IMR-90 (cell line): ENCODE measurements at regions not wholly inside any gene's neighbourhood (a gene's known extent, or its start where the extent isn't known, plus 50 kb on each side); places are given as distances from the start of the nearest gene placed in this dataset.

Experiments used
- ATAC-seq: fragments of 200-7000 bp; cut with Tn5 transposase; 2 replicates; pipeline ENCODE4 v1.9.1; 2020; ENCODE audit warnings: low read depth, mild to moderate bottlenecking, moderate library complexity
- BruUV-seq: library from RNA; stranded (reverse); fragments of 400-500 nt; replicated peaks from 2 replicates; lab custom pipeline; 2021; lab: Mats Ljungman, UMichigan
- CTCF ChIA-PET: fragments of 300-600 bp; formaldehyde crosslinking; extraction: SDS; loops from one replicate; lab custom pipeline; 2021; ENCODE audit warnings: antibody characterized with exemption; lab: Yijun Ruan, JAX
- POLR2A ChIA-PET: fragments of 300-600 bp; sonication (Branson Sonifier 250); formaldehyde crosslinking; loops from one replicate; lab custom pipeline; 2022; ENCODE audit warnings: antibody characterized with exemption; ENCODE audit not compliant: unreplicated experiment; lab: Charles Lee
- DNase-seq: peaks from one replicate; pipeline ENCODE4 v3.0.0; 2013
- H2AFZ ChIP-seq: replicated peaks from 2 replicates; pipeline ENCODE3; 2013; ENCODE audit warnings: low read length, mild to moderate bottlenecking; ENCODE audit not compliant: poor library complexity
- H2AK5ac ChIP-seq: 2 replicates; pipeline ENCODE4 v1.6.1; 2013; ENCODE audit warnings: low read depth, low read length, inconsistent platforms
- H2AK9ac ChIP-seq: replicated peaks from 2 replicates; pipeline ENCODE3; 2013; ENCODE audit warnings: mild to moderate bottlenecking, low read depth, low read length, moderate library complexity; ENCODE audit not compliant: poor library complexity
- H2BK120ac ChIP-seq: 2 replicates; pipeline ENCODE4 v1.6.1; 2013; ENCODE audit warnings: low read depth, low read length, inconsistent platforms
- H2BK15ac ChIP-seq: 3 replicates; pipeline ENCODE4 v1.6.1; 2013; ENCODE audit warnings: low read depth, low read length, inconsistent platforms
- H2BK20ac ChIP-seq: 2 replicates; pipeline ENCODE4 v1.6.1; 2013; ENCODE audit warnings: low read depth, mild to moderate bottlenecking, inconsistent platforms, low read length, moderate library complexity
- H2BK5ac ChIP-seq: 2 replicates; pipeline ENCODE4 v1.6.1; 2013; ENCODE audit warnings: mild to moderate bottlenecking, low read depth, low read length, inconsistent platforms; ENCODE audit not compliant: poor library complexity, severe bottlenecking
- H3K14ac ChIP-seq: replicated peaks from 2 replicates; pipeline ENCODE4 v1.6.1; 2013; ENCODE audit warnings: low read depth, low read length, inconsistent platforms
- H3K18ac ChIP-seq: 2 replicates; pipeline ENCODE4 v1.6.1; 2013; ENCODE audit warnings: low read depth, low read length, control low read depth
- H3K23ac ChIP-seq: 2 replicates; pipeline ENCODE4 v1.6.1; 2013; ENCODE audit warnings: low read depth, low read length, inconsistent platforms
- H3K27ac ChIP-seq: 2 replicates; pipeline ENCODE4 v1.5.1; 2013; ENCODE audit warnings: mild to moderate bottlenecking, control low read depth, low read length; ENCODE audit not compliant: insufficient read depth
- H3K27me3 ChIP-seq: 2 replicates; pipeline ENCODE4 v1.6.1; 2013; ENCODE audit warnings: low read length; ENCODE audit not compliant: control insufficient read depth, insufficient read depth
- H3K36me3 ChIP-seq: 2 replicates; pipeline ENCODE4 v1.6.1; 2013; ENCODE audit warnings: low read length, mixed read lengths; ENCODE audit not compliant: control insufficient read depth, insufficient read depth
- H3K4ac ChIP-seq: 2 replicates; pipeline ENCODE4 v1.6.1; 2013; ENCODE audit warnings: low read depth, low read length, inconsistent platforms
- H3K4me1 ChIP-seq: 2 replicates; pipeline ENCODE4 v1.6.1; 2013; ENCODE audit warnings: low read length, mixed read lengths; ENCODE audit not compliant: control insufficient read depth, insufficient read depth
- H3K4me2 ChIP-seq: 2 replicates; pipeline ENCODE4 v1.6.1; 2013; ENCODE audit warnings: low read depth, mild to moderate bottlenecking, control low read depth, low read length, moderate library complexity
- H3K4me3 ChIP-seq: 2 replicates; pipeline ENCODE4 v1.5.1; 2013; ENCODE audit warnings: low read depth, mild to moderate bottlenecking, control low read depth, low read length, moderate library complexity; ENCODE audit not compliant: insufficient read depth
- H3K56ac ChIP-seq: 2 replicates; pipeline ENCODE4 v1.6.1; 2013; ENCODE audit warnings: low read length, inconsistent platforms; ENCODE audit not compliant: insufficient read depth; ENCODE audit errors: extremely low read depth
- H3K79me1 ChIP-seq, 2 experiments: 2 replicates each; pipeline ENCODE4 v1.6.1; 2013; ENCODE audit warnings: low read length in 2 of 2, inconsistent platforms in 1 of 2, low read depth in 1 of 2
- H3K9ac ChIP-seq: 2 replicates; pipeline ENCODE4 v1.6.1; 2013; ENCODE audit warnings: low read depth, low read length, control low read depth
- H3K9me1 ChIP-seq: 2 replicates; pipeline ENCODE4 v1.6.1; 2013; ENCODE audit warnings: low read length, inconsistent platforms; ENCODE audit not compliant: insufficient read depth
- H3K9me3 ChIP-seq: 2 replicates; pipeline ENCODE4 v1.6.1; 2013; ENCODE audit warnings: low read length; ENCODE audit not compliant: control insufficient read depth, insufficient read depth
- H4K20me1 ChIP-seq: 2 replicates; pipeline ENCODE4 v1.6.1; 2013; ENCODE audit warnings: low read length, inconsistent platforms; ENCODE audit not compliant: insufficient read depth
- H4K5ac ChIP-seq: 2 replicates; pipeline ENCODE4 v1.6.1; 2013; ENCODE audit warnings: mild to moderate bottlenecking, low read depth, low read length, control low read depth
- H4K8ac ChIP-seq, 2 experiments: 2 replicates each; pipeline ENCODE4 v1.6.1; 2013; ENCODE audit warnings: low read depth in 2 of 2, low read length in 2 of 2, control low read depth in 1 of 2, inconsistent platforms in 1 of 2
- H4K91ac ChIP-seq: 2 replicates; pipeline ENCODE4 v1.6.1; 2013; ENCODE audit warnings: low read depth, low read length, inconsistent platforms; ENCODE audit not compliant: insufficient read depth
- BHLHE40 ChIP-seq: fragments of 150-350 bp; IDR thresholded peaks from 2 replicates; pipeline ENCODE4 v1.6.1; 2016; ENCODE audit warnings: mild to moderate bottlenecking, low read depth, low read length
- CEBPB ChIP-seq: IDR thresholded peaks from 2 replicates; pipeline ENCODE4 v1.6.1; 2012; ENCODE audit warnings: low read depth, low read length, improper control_type of control experiment
- CHD1 ChIP-seq: IDR thresholded peaks from 2 replicates; pipeline ENCODE4 v1.6.1; 2012; ENCODE audit warnings: low read depth, low read length, improper control_type of control experiment
- FOS ChIP-seq: fragments of 150-350 bp; IDR thresholded peaks from 2 replicates; pipeline ENCODE4 v1.6.1; 2016; ENCODE audit warnings: low read depth, low read length
- MAFK ChIP-seq: IDR thresholded peaks from 2 replicates; pipeline ENCODE4 v1.6.1; 2012; ENCODE audit warnings: low read depth, low read length, improper control_type of control experiment
- NFE2L2 ChIP-seq: fragments of 150-350 bp; IDR thresholded peaks from 2 replicates; pipeline ENCODE4 v1.6.1; 2016; ENCODE audit warnings: low read depth, mild to moderate bottlenecking, low read length
- RAD21 ChIP-seq: IDR thresholded peaks from 2 replicates; pipeline ENCODE4 v1.6.1; 2012; ENCODE audit warnings: low read length, improper control_type of control experiment
- RCOR1 ChIP-seq: IDR thresholded peaks from 2 replicates; pipeline ENCODE4 v1.6.1; 2012; ENCODE audit warnings: mild to moderate bottlenecking, low read length, improper control_type of control experiment; ENCODE audit not compliant: insufficient replicate concordance
- RFX5 ChIP-seq: IDR thresholded peaks from 2 replicates; pipeline ENCODE4 v1.8.0; 2012; ENCODE audit warnings: low read depth, mild to moderate bottlenecking, low read length, moderate library complexity
- SMC3 ChIP-seq: fragments of 150-350 bp; IDR thresholded peaks from 2 replicates; pipeline ENCODE4 v1.6.1; 2016; ENCODE audit warnings: low read depth, mild to moderate bottlenecking, antibody characterized with exemption, low read length, moderate library complexity
- WGBS, 2 experiments: methylation state at CpG; one replicate each; pipeline versions ENCODE4 v1.1.5 to v1.1.7; 2013; ENCODE audit warnings: missing lambda C conversion rate in 2 of 2; ENCODE audit not compliant: insufficient read length in 1 of 2; ENCODE audit errors: extremely low coverage in 2 of 2; 5-methylcytosine and 5-hydroxymethylcytosine counted together
- dilution Hi-C: fragments of 300-500 bp; cut with HindIII; formaldehyde crosslinking; loops from one replicate; pipeline ENCODE4 v1.14.3; 2018; ENCODE audit warnings: low sequenced_read_pairs; ENCODE audit not compliant: unreplicated experiment
- in situ Hi-C: fragments of 300-500 bp; cut with MboI; formaldehyde crosslinking; loops from 3 replicates; pipeline ENCODE4 v1.14.3; 2019; ENCODE audit warnings: low sequenced_read_pairs, inconsistent platforms, mixed read lengths
- intact Hi-C: fragments of 100-400 bp; cut with micrococcal nuclease; formaldehyde crosslinking; loops from 2 replicates; pipeline ENCODE4 v1.10.0; 2022
- TF ChIP-seq, protein P1 (sequence below): conservative IDR thresholded peaks from 2 replicates; pipeline ENCODE4 v1.5.1; 2012; ENCODE audit warnings: mild to moderate bottlenecking, low read depth, low read length, improper control_type of control experiment
- TF ChIP-seq, protein P2 (sequence below): fragments of 150-350 bp; IDR thresholded peaks from 2 replicates; pipeline ENCODE4 v1.6.1; 2016; ENCODE audit warnings: low read depth, mild to moderate bottlenecking, low read length, moderate library complexity, borderline replicate concordance

GRCh38 chr21:35265170-35265877 is 216.2 kb upstream of the RUNX1 start:
- 0 out of 2 replicates have a peak, but pooled peaks cover 3% of the 10 kb centered on the region for H3K9me1 ChIP-seq
- peak overlapping the region; percentile 20; the same call in 1 of the 2 replicates for H3K4me2 ChIP-seq
- H2BK120ac ChIP-seq, result no peak overlapping the region
- H4K20me1 ChIP-seq, result no peaks in the 10 kb centered on the region
- H3K9me3 ChIP-seq, result 0 out of 2 replicates have a peak, but pooled peaks cover 2% of the 10 kb centered on the region
- no peak overlapping the region for H4K91ac ChIP-seq
- H3K9ac ChIP-seq, result no peak overlapping the region
- H3K79me1 ChIP-seq, result no peaks in the 10 kb centered on the region
- no peak overlapping the region for H2AFZ ChIP-seq
- H3K4ac ChIP-seq, result peak overlapping the region; percentile 0; the same call in 1 of the 2 replicates
- no peaks in the 10 kb centered on the region for H3K27me3 ChIP-seq
- intact Hi-C loops (no loop called here), dilution Hi-C loops (no loop called here), in situ Hi-C loops (no loop called here)
- H3K18ac ChIP-seq, result peak overlapping the region; percentile 61; the same call in 1 of the 2 replicates
- H2BK15ac ChIP-seq, result no peak overlapping the region
- POLR2A ChIA-PET, result interaction anchor here (0.7 kb wide), 1 partner anchor 377 kb away, joined by 3 read pairs; no protein-coding TSS in a partner anchor
- WGBS, 2 experiments, result 80% methylated on average over 1 of the region's 8 CpGs; no CpG with 5 or more reads in 1 of the 2 experiments
- peak; percentile 80 for ATAC-seq
- H2AK9ac ChIP-seq, result no peak overlapping the region
- DNase-seq, result peak; percentile 79
- H4K5ac ChIP-seq, result peak overlapping the region; percentile 30; the same call in 1 of the 2 replicates
- H3K4me3 ChIP-seq, result no peak overlapping the region
- H3K14ac ChIP-seq, result no peak overlapping the region; the same call in 1 of the 2 replicates
- no peak overlapping the region for H2AK5ac ChIP-seq
- 0 out of 2 replicates have a peak overlapping the region, but pooled peaks have one; percentile 11 for H2BK20ac ChIP-seq
- peak overlapping the region; percentile 20 for H2BK5ac ChIP-seq
- no peaks in the 10 kb centered on the region for H3K36me3 ChIP-seq
- CTCF ChIA-PET, result no interaction called here
- H4K8ac ChIP-seq, result no peak overlapping the region
- TF ChIP-seq CHD1, result no peak
- no peak for TF ChIP-seq MAFK
- 0 out of 2 replicates have a peak, but pooled peaks have one; percentile 25 for TF ChIP-seq FOS
- TF ChIP-seq SMC3, result no peak
- TF ChIP-seq, protein P1, sequence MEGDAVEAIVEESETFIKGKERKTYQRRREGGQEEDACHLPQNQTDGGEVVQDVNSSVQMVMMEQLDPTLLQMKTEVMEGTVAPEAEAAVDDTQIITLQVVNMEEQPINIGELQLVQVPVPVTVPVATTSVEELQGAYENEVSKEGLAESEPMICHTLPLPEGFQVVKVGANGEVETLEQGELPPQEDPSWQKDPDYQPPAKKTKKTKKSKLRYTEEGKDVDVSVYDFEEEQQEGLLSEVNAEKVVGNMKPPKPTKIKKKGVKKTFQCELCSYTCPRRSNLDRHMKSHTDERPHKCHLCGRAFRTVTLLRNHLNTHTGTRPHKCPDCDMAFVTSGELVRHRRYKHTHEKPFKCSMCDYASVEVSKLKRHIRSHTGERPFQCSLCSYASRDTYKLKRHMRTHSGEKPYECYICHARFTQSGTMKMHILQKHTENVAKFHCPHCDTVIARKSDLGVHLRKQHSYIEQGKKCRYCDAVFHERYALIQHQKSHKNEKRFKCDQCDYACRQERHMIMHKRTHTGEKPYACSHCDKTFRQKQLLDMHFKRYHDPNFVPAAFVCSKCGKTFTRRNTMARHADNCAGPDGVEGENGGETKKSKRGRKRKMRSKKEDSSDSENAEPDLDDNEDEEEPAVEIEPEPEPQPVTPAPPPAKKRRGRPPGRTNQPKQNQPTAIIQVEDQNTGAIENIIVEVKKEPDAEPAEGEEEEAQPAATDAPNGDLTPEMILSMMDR, result no peak
- TF ChIP-seq, protein P2, sequence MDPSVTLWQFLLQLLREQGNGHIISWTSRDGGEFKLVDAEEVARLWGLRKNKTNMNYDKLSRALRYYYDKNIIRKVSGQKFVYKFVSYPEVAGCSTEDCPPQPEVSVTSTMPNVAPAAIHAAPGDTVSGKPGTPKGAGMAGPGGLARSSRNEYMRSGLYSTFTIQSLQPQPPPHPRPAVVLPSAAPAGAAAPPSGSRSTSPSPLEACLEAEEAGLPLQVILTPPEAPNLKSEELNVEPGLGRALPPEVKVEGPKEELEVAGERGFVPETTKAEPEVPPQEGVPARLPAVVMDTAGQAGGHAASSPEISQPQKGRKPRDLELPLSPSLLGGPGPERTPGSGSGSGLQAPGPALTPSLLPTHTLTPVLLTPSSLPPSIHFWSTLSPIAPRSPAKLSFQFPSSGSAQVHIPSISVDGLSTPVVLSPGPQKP, result no peak
- TF ChIP-seq RCOR1, result no peak
- TF ChIP-seq BHLHE40, result peak; percentile 54; the same call in 1 of the 2 replicates
- TF ChIP-seq CEBPB, result no peak
- TF ChIP-seq NFE2L2, result no peak
- TF ChIP-seq RFX5, result no peak
- peak; percentile 4; the same call in 1 of the 2 replicates for TF ChIP-seq RAD21
- BruUV-seq, result no TSS peak
- no peak overlapping the region for H3K56ac ChIP-seq
- no peak overlapping the region for H3K27ac ChIP-seq
- H3K4me1 ChIP-seq, result peaks cover 4% of the 10 kb centered on the region; the same call in 1 of the 2 replicates
- H3K23ac ChIP-seq, result no peak overlapping the region
